Common myeloid progenitor, CD34-positive (primary cell): ENCODE measurements at regions not wholly inside any gene's neighbourhood (a gene's known extent, or its start where the extent isn't known, plus 50 kb on each side); places are given as distances from the start of the nearest gene placed in this dataset.
A peak's percentile ranks its signal among the peaks of the same experiment; 100 is the strongest.
"Not testable (repeated sequence)": the region's sequence is repeated elsewhere in the genome, so short reads cannot be mapped to it uniquely, and the experiment has no call there.

Experiments
- CTCF ChIA-PET: fragments of 350-600 bp; sonication (Branson Sonifier 250); formaldehyde crosslinking; loops from one replicate; lab custom pipeline; 2021; ENCODE audit warnings: antibody characterized with exemption; lab: Charles Lee
- POLR2A ChIA-PET: fragments of 350-600 bp; sonication (Branson Sonifier 250); formaldehyde crosslinking; loops from one replicate; lab custom pipeline; 2021; ENCODE audit warnings: antibody characterized with exemption; lab: Charles Lee
- DNase-seq, 3 donors: peaks; one replicate each; pipeline versions ENCODE4 v3.0.0 to v3.0.0-alpha.2; 2013
- H3K27ac ChIP-seq, 2 experiments: 1 replicate in 1 of 2; 2 replicates in 1 of 2; pipeline ENCODE4 v1.7.0; 2013; ENCODE audit warnings: inconsistent platforms in 2 of 2, low read length in 2 of 2, mild to moderate bottlenecking in 2 of 2, low read depth in 1 of 2, moderate library complexity in 1 of 2; ENCODE audit not compliant: severe bottlenecking in 2 of 2, insufficient read depth in 1 of 2, poor library complexity in 1 of 2
- H3K27me3 ChIP-seq, 5 experiments: replicated peaks in 2 of 5; 1 replicate in 3 of 5; 2 replicates in 2 of 5; pipeline versions ENCODE4 v1.6.1 to v1.7.0; 2013; ENCODE audit warnings: low read length in 4 of 5, mild to moderate bottlenecking in 2 of 5, moderate library complexity in 2 of 5, inconsistent platforms in 1 of 5; ENCODE audit not compliant: insufficient read depth in 5 of 5, control insufficient read depth in 4 of 5
- H3K36me3 ChIP-seq, 4 experiments: 1 replicate in 2 of 4; 2 replicates in 2 of 4; pipeline versions ENCODE4 v1.6.1 to v1.7.0; 2013; ENCODE audit warnings: low read length in 3 of 4, control low read depth in 1 of 4, mild to moderate bottlenecking in 1 of 4; ENCODE audit not compliant: control insufficient read depth in 4 of 4, insufficient read depth in 4 of 4
- H3K4me1 ChIP-seq, 4 experiments: 1 replicate in 3 of 4; 2 replicates in 1 of 4; pipeline versions ENCODE4 v1.6.1 to v1.7.1; 2013; ENCODE audit warnings: low read length in 3 of 4, mild to moderate bottlenecking in 3 of 4, control low read depth in 1 of 4, inconsistent platforms in 1 of 4, moderate library complexity in 1 of 4; ENCODE audit not compliant: control insufficient read depth in 4 of 4, insufficient read depth in 4 of 4; ENCODE audit errors: control extremely low read depth in 1 of 4
- H3K4me3 ChIP-seq, 7 experiments: 1 replicate in 4 of 7; 2 replicates in 3 of 7; pipeline versions ENCODE4 v1.5.1 to v1.7.0; 2013; ENCODE audit warnings: mild to moderate bottlenecking in 7 of 7, low read length in 6 of 7, moderate library complexity in 6 of 7, inconsistent platforms in 2 of 7, low read depth in 2 of 7, control low read depth in 1 of 7; ENCODE audit not compliant: insufficient read depth in 4 of 7, control insufficient read depth in 1 of 7; ENCODE audit errors: extremely low read depth in 1 of 7
- H3K9me3 ChIP-seq, 5 experiments: 1 replicate in 4 of 5; 2 replicates in 1 of 5; pipeline versions ENCODE4 v1.6.1 to v1.7.1; 2013; ENCODE audit warnings: low read length in 4 of 5, mild to moderate bottlenecking in 2 of 5, inconsistent platforms in 1 of 5, low read depth in 1 of 5, moderate library complexity in 1 of 5; ENCODE audit not compliant: control insufficient read depth in 4 of 5, insufficient read depth in 2 of 5; ENCODE audit errors: control extremely low read depth in 1 of 5
- WGBS: methylation state at CpG from one replicate; pipeline ENCODE4 v1.1.5; 2013; ENCODE audit not compliant: insufficient coverage; 5-methylcytosine and 5-hydroxymethylcytosine counted together

DNA sequence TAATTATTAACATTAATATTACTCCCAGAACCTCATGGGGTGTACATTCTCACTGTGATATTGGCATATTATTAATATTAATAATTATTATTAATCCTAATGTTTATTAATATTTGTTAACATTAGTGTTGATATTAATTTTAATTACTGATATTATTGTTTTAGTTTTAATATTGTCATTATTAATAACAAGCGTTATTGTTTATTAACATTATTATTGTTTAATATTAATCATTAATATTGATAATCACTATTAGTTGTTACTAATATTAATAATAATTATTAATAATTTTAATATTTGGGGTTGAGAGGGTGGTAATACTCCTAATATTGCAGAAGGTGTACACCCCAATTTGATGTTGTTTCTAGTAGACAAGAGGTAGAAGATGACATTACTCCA lies 193.1 kb upstream of the XIRP2 start:
- no CpG with 5 or more reads among the region's 1 CpG for WGBS
- H3K9me3 ChIP-seq: peaks cover 0 to 3% (median 0%) of the 10 kb centered on the region in 5 experiments
- H3K27me3 ChIP-seq: no peaks in the 10 kb centered on the region
- ChIA-PET CTCF (no interaction called here), POLR2A (no interaction called here)
- H3K4me1 ChIP-seq: no peaks in the 10 kb centered on the region
- no peak for DNase-seq
- no peak overlapping the region for H3K4me3 ChIP-seq
- no peaks in the 10 kb centered on the region for H3K36me3 ChIP-seq
- H3K27ac ChIP-seq: no peak overlapping the region

DNA sequence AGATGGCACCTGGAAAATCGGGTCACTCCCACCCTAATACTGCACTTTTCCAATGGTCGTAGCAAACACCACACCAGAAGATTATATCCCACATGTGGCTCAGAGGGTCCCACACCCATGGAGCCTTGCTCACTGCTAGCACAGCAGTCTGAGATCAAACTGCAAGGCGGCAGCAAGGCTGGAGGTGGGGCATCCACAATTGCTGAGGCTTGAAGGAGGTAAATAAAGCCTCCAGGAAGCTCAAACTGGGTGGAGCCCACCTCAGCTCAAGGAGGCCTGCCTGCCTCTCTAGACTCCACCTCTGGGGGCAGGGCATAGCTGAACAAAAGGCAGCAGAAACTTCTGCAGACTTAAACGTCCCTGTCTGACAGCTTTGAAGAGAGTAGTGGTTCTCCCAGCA lies 192.0 kb upstream of the SCN7A start:
- H3K36me3 ChIP-seq, DNase-seq, H3K27me3 ChIP-seq, H3K4me1 ChIP-seq, H3K9me3 ChIP-seq, H3K27ac ChIP-seq, H3K4me3 ChIP-seq, POLR2A ChIA-PET: not testable (repeated sequence)
- WGBS: 87% methylated on average over 2 of the region's 4 CpGs
- CTCF ChIA-PET: interaction anchor here (1.6 kb wide), 1 partner anchor 444 kb away, joined by 3 read pairs; no protein-coding TSS in a partner anchor

DNA sequence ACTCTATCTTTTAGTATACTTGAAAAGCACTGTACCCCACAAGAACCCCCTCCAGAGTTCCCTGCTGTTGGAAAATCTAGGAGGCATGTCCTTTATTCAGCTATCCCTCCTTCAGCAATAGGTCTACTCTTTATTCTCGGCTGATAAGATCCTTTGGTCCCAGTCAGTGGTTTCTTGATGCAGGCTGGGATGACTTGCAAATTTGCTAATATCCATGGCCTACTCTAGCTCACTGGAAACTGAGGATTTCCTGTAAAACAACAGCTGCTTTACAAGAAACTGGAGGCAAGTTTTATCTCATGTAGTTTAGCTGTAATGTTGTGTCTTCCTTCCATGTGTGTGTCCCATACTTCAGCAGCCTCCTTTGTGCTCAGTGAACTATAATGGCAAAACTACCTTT lies 183.9 kb upstream of the SCN7A start:
- Histone ChIP-seq H3K27ac (no peak overlapping the region), H3K27me3 (no peaks in the 10 kb centered on the region), H3K36me3 (no peaks in the 10 kb centered on the region), H3K4me3 (no peak overlapping the region), H3K4me1 (peaks cover 0 to 16% (median 8%) of the 10 kb centered on the region in 4 experiments), H3K9me3 (no peaks in the 10 kb centered on the region)
- peak in 2 of 3 donors; percentile 26 to 48 for DNase-seq
- 0% methylated on average over 1 of the region's 1 CpG for WGBS
- POLR2A ChIA-PET: no interaction called here
- CTCF ChIA-PET: no interaction called here

DNA sequence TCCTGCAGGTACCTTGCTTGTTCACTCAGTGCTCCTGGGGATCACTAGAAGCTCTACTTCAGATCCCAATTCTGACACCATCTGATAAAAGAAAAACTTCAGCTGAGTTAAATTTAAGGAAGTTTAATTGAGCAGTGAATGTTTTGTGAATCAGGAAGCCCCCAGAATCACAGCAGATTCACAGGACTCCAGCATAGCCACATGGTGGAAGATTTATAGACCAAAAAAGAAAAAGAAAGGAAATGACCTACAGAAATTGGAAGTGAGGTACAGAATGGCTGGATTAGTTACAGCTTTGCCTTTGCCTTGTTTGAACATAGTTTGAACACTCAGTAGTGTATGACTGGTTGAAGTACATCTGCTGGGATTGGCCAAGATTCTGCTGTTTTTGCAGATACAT lies 182.7 kb upstream of the SCN7A start:
- H3K9me3 ChIP-seq: no peaks in the 10 kb centered on the region
- no peak overlapping the region for H3K4me3 ChIP-seq
- no peaks in the 10 kb centered on the region for H3K27me3 ChIP-seq
- H3K4me1 ChIP-seq: peaks cover 0 to 16% (median 8%) of the 10 kb centered on the region in 4 experiments
- no peaks in the 10 kb centered on the region for H3K36me3 ChIP-seq
- POLR2A ChIA-PET: no interaction called here
- peak; percentile 5 to 58 (median 52) for DNase-seq
- no peak overlapping the region for H3K27ac ChIP-seq
- CTCF ChIA-PET: interaction anchor here (0.6 to 1.6 kb wide), 3 partner anchors 22 to 734 kb away, joined by 3 read pairs; no protein-coding TSS in a partner anchor

DNA sequence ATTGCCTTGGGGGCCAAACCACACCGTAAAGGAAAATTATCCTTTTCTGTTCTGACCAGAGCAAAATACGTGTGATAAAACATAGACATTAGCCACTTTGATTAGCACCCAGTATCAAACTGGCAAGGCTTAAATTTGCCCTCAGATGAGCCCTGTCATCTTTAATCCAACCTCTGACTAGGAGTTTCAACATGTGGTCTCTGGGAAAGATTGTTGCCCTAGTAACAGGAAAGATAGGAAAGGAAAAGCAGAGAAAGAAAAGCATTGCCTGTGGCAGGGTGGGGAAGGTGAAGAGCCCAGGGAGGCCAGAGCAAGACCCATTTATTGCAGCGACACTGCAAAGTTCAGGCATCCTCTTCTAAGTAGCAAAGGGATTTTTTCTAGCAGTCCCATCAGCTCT lies 181.5 kb upstream of the SCN7A start:
- WGBS: 100% methylated on average over 3 of the region's 3 CpGs
- Histone ChIP-seq H3K27me3 (no peaks in the 10 kb centered on the region), H3K9me3 (no peaks in the 10 kb centered on the region), H3K36me3 (no peaks in the 10 kb centered on the region), H3K27ac (no peak overlapping the region), H3K4me1 (peaks cover 0 to 16% (median 8%) of the 10 kb centered on the region in 4 experiments), H3K4me3 (no peak overlapping the region)
- ChIA-PET CTCF (no interaction called here), POLR2A (no interaction called here)
- no peak for DNase-seq

DNA sequence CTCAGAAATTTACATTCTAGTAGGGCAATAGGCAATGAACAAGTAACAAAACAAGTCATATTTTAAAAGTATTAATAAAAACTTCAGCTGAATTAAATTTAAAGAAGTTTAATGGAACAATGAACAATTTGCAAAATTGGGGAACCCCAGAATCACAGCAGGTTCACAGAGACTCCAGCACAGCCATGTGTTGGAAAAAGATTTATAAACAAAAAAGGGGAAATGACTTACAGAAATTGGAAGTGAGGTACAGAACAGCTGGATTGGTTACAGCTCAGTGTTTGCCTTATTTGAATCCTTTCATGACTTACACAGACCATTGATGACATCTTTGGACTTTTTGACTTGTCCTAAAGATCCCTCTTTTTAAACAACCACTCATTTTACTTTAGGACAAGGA lies 179.9 kb upstream of the SCN7A start:
- DNase-seq: peak in 2 of 3 donors; percentile 53 to 63
- Histone ChIP-seq H3K4me3 (no peak overlapping the region), H3K4me1 (peaks cover 0 to 16% (median 8%) of the 10 kb centered on the region in 4 experiments), H3K27me3 (no peaks in the 10 kb centered on the region), H3K9me3 (no peaks in the 10 kb centered on the region), H3K27ac (no peak overlapping the region), H3K36me3 (no peaks in the 10 kb centered on the region)
- ChIA-PET POLR2A (no interaction called here), CTCF (no interaction called here)

DNA sequence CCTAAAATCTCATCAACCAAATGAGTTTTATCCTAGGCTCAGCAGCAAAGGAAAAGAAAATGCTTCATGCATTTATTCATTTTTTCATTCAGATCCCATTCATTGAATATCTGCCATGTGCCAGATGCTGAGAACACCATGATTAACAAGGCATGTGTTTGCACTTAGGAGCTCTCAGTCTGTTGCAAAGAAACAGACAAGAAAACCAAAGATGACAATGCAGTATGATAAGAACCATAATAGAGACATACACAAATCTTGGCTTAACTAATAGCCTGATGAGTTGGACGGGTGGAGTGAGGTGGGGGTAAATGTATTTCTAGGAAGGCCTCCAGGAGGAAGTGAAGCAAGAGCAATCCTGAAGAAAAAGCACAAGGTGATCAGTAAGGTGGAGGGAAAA lies 177.8 kb upstream of the SCN7A start:
- no peak for DNase-seq
- no peak overlapping the region for H3K27ac ChIP-seq
- no peaks in the 10 kb centered on the region for H3K27me3 ChIP-seq
- peaks cover 0 to 4% (median 0%) of the 10 kb centered on the region in 4 experiments for H3K4me1 ChIP-seq
- H3K4me3 ChIP-seq: no peak overlapping the region
- ChIA-PET POLR2A (no interaction called here), CTCF (no interaction called here)
- no peaks in the 10 kb centered on the region for H3K9me3 ChIP-seq
- WGBS: no CpG with 5 or more reads among the region's 1 CpG
- no peaks in the 10 kb centered on the region for H3K36me3 ChIP-seq
